Stomach (tissue), 8 donors: ENCODE measurements at regions not wholly inside any gene's neighbourhood (a gene's known extent, or its start where the extent isn't known, plus 50 kb on each side); places are given as distances from the start of the nearest gene placed in this dataset.
"Not testable (repeated sequence)": the region's sequence is repeated elsewhere in the genome, so short reads cannot be mapped to it uniquely, and the experiment has no call there.

Experiments
- DNase-seq, 2 donors: peaks; one replicate each; pipeline versions ENCODE4 v3.0.0 to v3.0.0-alpha.2; 2013 to 2019
- H3K27ac ChIP-seq, 5 donors: fragments of 200-600 bp in 4 of 5; sonication (generic) in 4 of 5; one replicate each; pipeline ENCODE4 v1.5.1; 2013 to 2019; ENCODE audit warnings: mild to moderate bottlenecking in 1 of 5, moderate library complexity in 1 of 5
- H3K27me3 ChIP-seq, 3 donors: fragments of 200-600 bp; sonication (generic); one replicate each; pipeline ENCODE4 v1.5.1; 2017 to 2019; ENCODE audit warnings: mixed run types in 1 of 3
- H3K36me3 ChIP-seq, 4 donors: fragments of 200-600 bp; sonication (generic); 1 replicate in 3 of 4; 2 replicates in 1 of 4; pipeline ENCODE4 v1.5.1; 2016 to 2019
- H3K4me1 ChIP-seq, 4 donors: fragments of 200-600 bp; sonication (generic); one replicate each; pipeline ENCODE4 v1.5.1; 2016 to 2019
- H3K4me3 ChIP-seq, 4 donors: fragments of 200-600 bp; sonication (generic) in 3 of 4; one replicate each; pipeline ENCODE4 v1.5.1; 2016 to 2019; ENCODE audit warnings: mild to moderate bottlenecking in 1 of 4
- H3K9me3 ChIP-seq, 4 donors: fragments of 200-600 bp; sonication (generic); one replicate each; pipeline ENCODE4 v1.5.1; 2016 to 2019
- EP300 ChIP-seq: sonication (generic); formaldehyde crosslinking; IDR thresholded peaks from one replicate; pipeline ENCODE4 v1.6.1; 2017; ENCODE audit warnings: antibody characterized with exemption
- POLR2A ChIP-seq, 4 donors: fragments of 450-650 bp; IDR thresholded peaks; one replicate each; pipeline ENCODE4 v1.6.1; 2016; ENCODE audit warnings: antibody characterized with exemption in 4 of 4, control low read depth in 2 of 4, mild to moderate bottlenecking in 1 of 4, moderate library complexity in 1 of 4
- POLR2AphosphoS5 ChIP-seq, 3 donors: sonication (generic); formaldehyde crosslinking; IDR thresholded peaks; one replicate each; pipeline ENCODE4 v1.6.1; 2016; ENCODE audit warnings: antibody characterized with exemption in 3 of 3
- WGBS, 5 donors: extraction: QIAGEN DNeasy Blood & Tissue Kit in 3 of 5; methylation state at CpG; one replicate each; pipeline versions ENCODE4 v1.1.5 to v1.1.7; 2013 to 2018; 5-methylcytosine and 5-hydroxymethylcytosine counted together
- intact Hi-C: fragments of 100-400 bp; cut with DNase I; formaldehyde crosslinking; loops from one replicate; pipeline ENCODE4 v1.15.1; 2023; ENCODE audit warnings: low total_unique reads
- TF ChIP-seq, protein P1 (sequence below), 7 experiments: fragments of 450-650 bp in 4 of 7; fragments of 200-600 bp in 3 of 7; sonication (generic) in 3 of 7; IDR thresholded peaks; one replicate each; pipeline ENCODE4 v1.5.1; 2016 to 2019; ENCODE audit warnings: antibody characterized with exemption in 7 of 7, control low read depth in 2 of 7, mild to moderate bottlenecking in 1 of 7
- donor health status: healthy with polysubstance abuse.
- donor health status: Bipolar disorder and iron deficiency.
- donor health status: healthy.

DNA sequence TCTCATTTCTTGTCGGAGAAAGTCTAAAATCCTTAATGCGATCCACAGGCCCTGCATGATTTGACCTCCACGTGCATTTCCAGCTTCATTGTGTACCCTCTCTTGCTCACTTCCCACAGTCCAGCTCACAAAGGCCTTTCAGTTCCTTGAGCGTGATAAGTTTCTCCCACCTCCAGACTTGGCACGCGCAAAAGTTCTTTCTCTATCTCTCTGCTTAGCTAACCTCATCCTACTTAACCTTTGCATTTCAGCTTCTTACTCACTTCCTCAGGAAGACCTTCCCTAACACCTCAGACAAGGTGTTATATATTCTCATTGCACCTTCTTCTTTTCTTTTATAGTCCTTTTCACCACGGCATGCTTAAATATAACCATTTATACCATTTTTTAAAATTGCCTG lies 124.8 kb upstream of the XPO1 start:
- Histone ChIP-seq H3K36me3 (no peaks in the 10 kb centered on the region), H3K27me3 (no peaks in the 10 kb centered on the region), H3K9me3 (no peaks in the 10 kb centered on the region), H3K4me1 (peaks cover 0 to 33% (median 18%) of the 10 kb centered on the region in 4 donors), H3K27ac (peak overlapping the region; percentile 29 to 73 (median 63)), H3K4me3 (no peak overlapping the region)
- peak; percentile 45 to 61 for DNase-seq
- WGBS, 5 donors: 34 to 60% (median 54%) methylated on average over 7 of the region's 7 CpGs
- intact Hi-C loops: no loop called here
- TF ChIP-seq POLR2AphosphoS5 (IDR thresholded peaks at IDR 0.05): peak in 2 of 3 donors; percentile 62 to 82
- TF ChIP-seq POLR2A (IDR thresholded peaks at IDR 0.05): no peak

DNA sequence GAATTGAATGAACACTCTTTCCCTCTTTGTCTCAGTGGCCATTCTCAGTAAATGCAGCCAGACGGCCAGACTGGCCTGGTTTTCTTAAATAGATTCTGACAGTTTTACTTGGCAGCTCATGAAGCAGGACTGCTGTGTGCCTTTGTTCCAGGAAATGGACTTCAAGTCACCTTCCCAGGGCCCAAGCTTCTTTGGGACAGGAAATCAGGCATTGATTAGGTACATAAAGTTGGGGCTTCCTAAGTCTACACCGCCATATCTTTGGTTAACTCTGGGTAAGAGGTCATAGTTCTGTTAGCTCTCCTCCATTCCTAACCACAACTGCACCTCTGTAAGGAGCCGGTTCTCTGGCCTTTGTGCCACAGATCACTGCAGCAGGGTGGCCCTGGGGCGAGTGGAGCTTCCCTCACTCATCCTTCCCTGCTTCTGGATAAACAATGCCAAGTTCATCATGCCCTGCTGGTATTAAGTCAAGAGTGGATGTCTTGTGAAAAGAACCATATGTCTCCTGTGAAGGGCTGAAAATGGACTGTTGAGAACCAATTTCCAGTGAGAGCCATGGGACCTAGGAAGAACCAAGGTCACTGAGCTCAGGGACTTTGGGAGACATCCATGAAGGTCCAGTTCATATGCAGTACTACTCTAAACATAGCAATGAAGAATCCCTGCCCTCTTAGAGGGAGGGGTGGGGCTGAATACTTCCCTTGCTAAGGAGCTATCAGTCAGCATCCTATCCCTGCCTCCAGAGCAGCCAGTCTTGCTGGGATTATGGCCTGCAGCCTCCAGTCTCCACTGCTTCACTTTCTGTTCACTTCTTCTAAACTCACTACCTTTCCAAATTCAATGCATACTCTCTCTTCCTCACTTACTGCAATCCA lies 122.6 kb upstream of the XPO1 start:
- Histone ChIP-seq H3K4me3 (no peak overlapping the region), H3K36me3 (no peaks in the 10 kb centered on the region), H3K4me1 (peaks cover 0 to 33% (median 18%) of the 10 kb centered on the region in 4 donors), H3K27ac (peak overlapping the region; percentile 74 to 81 (median 79)), H3K27me3 (no peaks in the 10 kb centered on the region), H3K9me3 (no peaks in the 10 kb centered on the region)
- intact Hi-C loops: no loop called here
- DNase-seq: peak; percentile 58 to 70
- TF ChIP-seq, protein P1, sequence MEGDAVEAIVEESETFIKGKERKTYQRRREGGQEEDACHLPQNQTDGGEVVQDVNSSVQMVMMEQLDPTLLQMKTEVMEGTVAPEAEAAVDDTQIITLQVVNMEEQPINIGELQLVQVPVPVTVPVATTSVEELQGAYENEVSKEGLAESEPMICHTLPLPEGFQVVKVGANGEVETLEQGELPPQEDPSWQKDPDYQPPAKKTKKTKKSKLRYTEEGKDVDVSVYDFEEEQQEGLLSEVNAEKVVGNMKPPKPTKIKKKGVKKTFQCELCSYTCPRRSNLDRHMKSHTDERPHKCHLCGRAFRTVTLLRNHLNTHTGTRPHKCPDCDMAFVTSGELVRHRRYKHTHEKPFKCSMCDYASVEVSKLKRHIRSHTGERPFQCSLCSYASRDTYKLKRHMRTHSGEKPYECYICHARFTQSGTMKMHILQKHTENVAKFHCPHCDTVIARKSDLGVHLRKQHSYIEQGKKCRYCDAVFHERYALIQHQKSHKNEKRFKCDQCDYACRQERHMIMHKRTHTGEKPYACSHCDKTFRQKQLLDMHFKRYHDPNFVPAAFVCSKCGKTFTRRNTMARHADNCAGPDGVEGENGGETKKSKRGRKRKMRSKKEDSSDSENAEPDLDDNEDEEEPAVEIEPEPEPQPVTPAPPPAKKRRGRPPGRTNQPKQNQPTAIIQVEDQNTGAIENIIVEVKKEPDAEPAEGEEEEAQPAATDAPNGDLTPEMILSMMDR (IDR thresholded peaks at IDR 0.05): peak in 1 of 7 experiments; percentile 25
- TF ChIP-seq POLR2AphosphoS5 (IDR thresholded peaks at IDR 0.05): peak in 2 of 3 donors; percentile 50 to 86
- no peak for TF ChIP-seq EP300
- no peak for TF ChIP-seq POLR2A (IDR thresholded peaks at IDR 0.05)
- WGBS, 5 donors: 18 to 49% (median 39%) methylated on average over 4 of the region's 4 CpGs

DNA sequence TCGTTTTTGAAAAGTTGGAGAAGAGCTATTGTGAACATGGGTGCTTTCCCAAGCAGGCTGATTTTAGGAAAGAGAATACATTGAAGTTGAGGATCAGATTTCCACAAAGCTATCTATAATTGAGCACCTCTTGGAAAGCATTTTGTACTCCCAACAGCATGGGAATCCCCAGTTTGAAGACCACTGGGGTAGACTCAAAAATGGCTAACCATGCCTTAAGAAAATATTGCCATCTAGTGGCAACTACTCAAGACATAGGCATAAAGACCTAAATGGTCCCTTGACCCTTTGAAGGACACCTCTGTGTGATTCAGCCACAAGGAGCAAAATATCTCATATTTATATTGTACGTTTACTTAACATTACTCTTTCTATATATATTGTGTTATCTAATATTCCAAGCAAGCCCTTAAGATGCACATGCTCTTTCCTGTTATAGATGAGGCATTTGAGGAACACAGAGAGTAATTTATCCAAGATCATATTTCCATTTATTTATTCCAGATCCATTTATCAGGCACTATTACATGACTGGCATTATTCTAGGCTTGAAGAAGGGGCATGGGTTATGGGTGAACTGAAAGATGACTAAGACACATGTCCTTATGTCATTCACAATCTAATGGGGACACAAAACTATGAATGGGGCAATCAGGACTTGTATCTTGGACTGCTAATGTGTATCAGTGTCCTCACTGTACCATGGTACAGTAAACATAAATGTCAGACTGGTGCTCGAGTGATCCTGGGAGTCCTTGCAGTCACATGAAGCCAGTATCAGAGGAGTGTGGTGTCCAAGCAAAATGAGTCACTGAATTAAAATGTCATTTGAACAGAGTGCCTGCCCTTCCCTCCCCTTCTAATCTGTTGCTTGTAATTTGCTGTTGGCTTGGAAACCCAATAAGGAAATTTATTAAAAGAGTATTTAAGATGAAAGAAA lies 121.0 kb upstream of the XPO1 start:
- TF ChIP-seq EP300 (no peak), POLR2AphosphoS5 (IDR thresholded peaks at IDR 0.05) (peak in 2 of 3 donors; percentile 70 to 83), POLR2A (IDR thresholded peaks at IDR 0.05) (no peak)
- TF ChIP-seq, protein P1 (IDR thresholded peaks at IDR 0.05): peak in 4 of 7 experiments; percentile 15 to 43 (median 29)
- Histone ChIP-seq H3K27me3 (no peaks in the 10 kb centered on the region), H3K36me3 (no peaks in the 10 kb centered on the region), H3K4me1 (peaks cover 0 to 33% (median 18%) of the 10 kb centered on the region in 4 donors), H3K9me3 (no peaks in the 10 kb centered on the region), H3K27ac (peak overlapping the region in 4 of 5 donors; percentile 74 to 81 (median 80)), H3K4me3 (no peak overlapping the region)
- intact Hi-C loops: no loop called here
- WGBS, 5 donors: 39 to 52% (median 41%) methylated on average over 3 of the region's 3 CpGs
- DNase-seq: peak; percentile 31 to 59

DNA sequence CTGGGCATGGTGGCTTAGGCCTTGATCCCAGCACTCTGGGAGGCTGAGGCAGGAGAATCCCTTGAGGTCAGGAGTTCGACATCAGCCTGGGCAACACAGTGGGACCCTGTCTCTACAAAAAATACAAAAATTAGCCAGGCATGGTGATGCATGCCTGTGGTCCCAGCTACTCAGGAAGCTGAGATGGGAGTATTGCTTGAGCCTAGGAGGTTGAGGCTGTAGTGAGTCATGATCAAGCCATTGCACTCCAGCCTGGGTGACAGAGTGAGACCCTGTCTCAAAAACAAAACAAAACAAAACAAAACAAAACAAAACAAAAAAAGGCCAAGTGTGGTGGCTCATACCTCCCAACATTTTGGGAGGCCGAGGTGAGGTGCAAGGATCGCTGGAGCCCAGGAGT lies 111.8 kb upstream of the XPO1 start:
- H3K36me3 ChIP-seq, intact Hi-C loops, DNase-seq, H3K4me1 ChIP-seq, H3K27ac ChIP-seq, H3K9me3 ChIP-seq, H3K27me3 ChIP-seq, H3K4me3 ChIP-seq: not testable (repeated sequence)
- 90 to 96% (median 92%) methylated on average over 3 of the region's 3 CpGs for WGBS, 5 donors

DNA sequence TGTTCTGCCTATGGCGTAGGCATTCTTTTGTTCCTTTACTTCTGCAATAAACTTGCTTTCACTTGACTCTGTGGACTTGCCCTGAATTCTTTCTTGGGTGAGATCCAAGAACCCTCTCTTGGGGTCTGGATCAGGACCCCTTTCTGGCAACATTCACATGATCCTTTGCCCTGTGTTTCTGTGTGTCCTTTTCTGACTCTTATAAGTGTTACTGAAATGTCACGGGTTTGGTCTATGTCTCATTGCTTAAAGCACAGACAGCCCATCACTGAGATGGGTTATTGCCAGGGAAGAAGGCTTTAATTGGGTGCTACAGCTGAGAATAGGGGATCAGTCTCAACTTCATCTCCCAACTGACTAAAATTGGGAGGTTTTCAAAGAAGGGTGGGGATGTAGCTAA lies 110.9 kb upstream of the XPO1 start:
- no peak overlapping the region for H3K27ac ChIP-seq

More for the DNA sequence above, 110.9 kb upstream of the XPO1 start:
- Histone ChIP-seq H3K27me3 (no peaks in the 10 kb centered on the region), H3K4me3 (no peak overlapping the region), H3K4me1 (no peaks in the 10 kb centered on the region), H3K9me3 (peaks cover 0 to 6% (median 3%) of the 10 kb centered on the region in 4 donors), H3K36me3 (no peaks in the 10 kb centered on the region)
- TF ChIP-seq EP300: no peak
- TF ChIP-seq POLR2A (IDR thresholded peaks at IDR 0.05): no peak
- TF ChIP-seq, protein P1 (IDR thresholded peaks at IDR 0.05): no peak
- TF ChIP-seq POLR2AphosphoS5 (IDR thresholded peaks at IDR 0.05): no peak
- intact Hi-C loops: no loop called here
- WGBS, 5 donors: 90 to 95% (median 94%) methylated on average over 2 of the region's 2 CpGs
- DNase-seq: no peak
